A673 (cell line): ENCODE measurements at regions not wholly inside any gene's neighbourhood (a gene's known extent, or its start where the extent isn't known, plus 50 kb on each side); places are given as distances from the start of the nearest gene placed in this dataset.

Source experiments
- BruUV-seq: library from RNA; stranded (reverse); fragments of 400-500 nt; replicated peaks from 2 replicates; lab custom pipeline; 2021; lab: Mats Ljungman, UMichigan
- CTCF ChIA-PET: fragments of 300-600 bp; sonication (Branson Sonifier 250); formaldehyde crosslinking; loops from one replicate; lab custom pipeline; 2022; ENCODE audit warnings: antibody characterized with exemption; lab: Charles Lee
- POLR2A ChIA-PET: fragments of 300-600 bp; sonication (Branson Sonifier 250); formaldehyde crosslinking; loops from one replicate; lab custom pipeline; 2022; ENCODE audit warnings: antibody characterized with exemption; ENCODE audit not compliant: low non-redundant PET; lab: Charles Lee
- DNase-seq: peaks from one replicate; pipeline ENCODE4 v3.0.0-alpha.2; 2015; ENCODE audit warnings: low spot score
- H3K27ac ChIP-seq: fragments of 200-600 bp; sonication (generic); 2 replicates; pipeline ENCODE4 v1.5.1; 2016; ENCODE audit warnings: mixed run types, low read depth, mild to moderate bottlenecking, mixed read lengths, antibody characterized with exemption, low read length; ENCODE audit not compliant: poor library complexity, severe bottlenecking
- H3K27me3 ChIP-seq: fragments of 200-600 bp; sonication (generic); replicated peaks from 2 replicates; pipeline ENCODE4 v1.6.1; 2017; ENCODE audit warnings: mixed run types, low read depth, mild to moderate bottlenecking, mixed read lengths, antibody characterized with exemption, low read length; ENCODE audit not compliant: insufficient read depth, poor library complexity
- H3K36me3 ChIP-seq: fragments of 200-600 bp; sonication (generic); 2 replicates; pipeline ENCODE4 v1.6.1; 2016; ENCODE audit warnings: mixed run types, mild to moderate bottlenecking, mixed read lengths, antibody characterized with exemption, low read length; ENCODE audit not compliant: insufficient read depth, poor library complexity, severe bottlenecking
- H3K4me1 ChIP-seq: fragments of 200-600 bp; sonication (generic); 2 replicates; pipeline ENCODE4 v1.6.1; 2017; ENCODE audit warnings: mixed run types, mild to moderate bottlenecking, mixed read lengths, antibody characterized with exemption, low read length; ENCODE audit not compliant: insufficient read depth, poor library complexity, severe bottlenecking
- H3K4me3 ChIP-seq: fragments of 200-600 bp; sonication (generic); 2 replicates; pipeline ENCODE4 v1.5.1; 2016; ENCODE audit warnings: low read depth, mixed run types, mild to moderate bottlenecking, mixed read lengths, low read length; ENCODE audit not compliant: poor library complexity, severe bottlenecking
- H3K9me3 ChIP-seq: fragments of 200-600 bp; sonication (generic); 2 replicates; pipeline ENCODE4 v1.6.1; 2016; ENCODE audit warnings: mixed run types, low read depth, mild to moderate bottlenecking, mixed read lengths, antibody characterized with exemption, low read length; ENCODE audit not compliant: poor library complexity, severe bottlenecking
- EZH2 ChIP-seq: fragments of 200-600 bp; sonication (generic); IDR thresholded peaks from 2 replicates; pipeline ENCODE4 v1.6.1; 2017; ENCODE audit warnings: borderline replicate concordance, low read depth, mild to moderate bottlenecking, mixed read lengths, antibody characterized with exemption, low read length; ENCODE audit not compliant: poor library complexity, severe bottlenecking
- intact Hi-C: fragments of 100-400 bp; cut with micrococcal nuclease; formaldehyde crosslinking; loops from one replicate; pipeline ENCODE4 v1.10.0; 2022; ENCODE audit not compliant: unreplicated experiment
- TF ChIP-seq, protein P1 (sequence below): fragments of 300-800, 200-600 bp; sonication (generic); conservative IDR thresholded peaks from 2 replicates; pipeline ENCODE4 v1.5.1; 2017; ENCODE audit warnings: low read depth, mild to moderate bottlenecking, antibody characterized with exemption, low read length, moderate library complexity, mixed read lengths

DNA sequence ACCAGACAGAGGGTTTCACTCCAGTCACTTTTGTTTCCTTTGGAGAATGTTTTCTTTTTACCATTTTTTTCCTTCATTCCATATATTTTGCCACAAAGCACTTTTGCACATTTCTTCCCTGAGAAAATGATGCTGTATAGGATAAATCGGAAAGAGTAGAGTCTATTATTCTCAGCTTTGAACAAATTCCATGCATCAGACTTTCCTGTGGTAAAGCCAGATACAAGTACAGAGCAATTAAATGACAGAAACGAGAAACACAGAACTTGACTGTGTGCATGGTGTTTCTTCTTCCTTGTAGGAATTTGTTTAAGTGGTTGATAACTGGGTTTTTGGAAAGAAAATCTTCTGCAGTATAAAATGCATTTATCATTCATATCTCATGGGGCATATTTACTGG, 107.4 kb upstream of the CSNK1A1L start:
- Histone ChIP-seq H3K27ac (no peak overlapping the region), H3K4me1 (peaks cover 5% of the 10 kb centered on the region), H3K9me3 (no peaks in the 10 kb centered on the region), H3K36me3 (no peaks in the 10 kb centered on the region), H3K4me3 (no peak overlapping the region), H3K27me3 (no peaks in the 10 kb centered on the region)
- POLR2A ChIA-PET: no interaction called here
- TF ChIP-seq, protein P1, sequence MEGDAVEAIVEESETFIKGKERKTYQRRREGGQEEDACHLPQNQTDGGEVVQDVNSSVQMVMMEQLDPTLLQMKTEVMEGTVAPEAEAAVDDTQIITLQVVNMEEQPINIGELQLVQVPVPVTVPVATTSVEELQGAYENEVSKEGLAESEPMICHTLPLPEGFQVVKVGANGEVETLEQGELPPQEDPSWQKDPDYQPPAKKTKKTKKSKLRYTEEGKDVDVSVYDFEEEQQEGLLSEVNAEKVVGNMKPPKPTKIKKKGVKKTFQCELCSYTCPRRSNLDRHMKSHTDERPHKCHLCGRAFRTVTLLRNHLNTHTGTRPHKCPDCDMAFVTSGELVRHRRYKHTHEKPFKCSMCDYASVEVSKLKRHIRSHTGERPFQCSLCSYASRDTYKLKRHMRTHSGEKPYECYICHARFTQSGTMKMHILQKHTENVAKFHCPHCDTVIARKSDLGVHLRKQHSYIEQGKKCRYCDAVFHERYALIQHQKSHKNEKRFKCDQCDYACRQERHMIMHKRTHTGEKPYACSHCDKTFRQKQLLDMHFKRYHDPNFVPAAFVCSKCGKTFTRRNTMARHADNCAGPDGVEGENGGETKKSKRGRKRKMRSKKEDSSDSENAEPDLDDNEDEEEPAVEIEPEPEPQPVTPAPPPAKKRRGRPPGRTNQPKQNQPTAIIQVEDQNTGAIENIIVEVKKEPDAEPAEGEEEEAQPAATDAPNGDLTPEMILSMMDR: no peak
- TF ChIP-seq EZH2: no peak
- intact Hi-C loops: no loop called here
- no TSS peak for BruUV-seq
- no peak for DNase-seq
- CTCF ChIA-PET: no interaction called here

- Histone ChIP-seq H3K4me3 (no peak overlapping the region), H3K27me3 (no peaks in the 10 kb centered on the region), H3K9me3 (no peaks in the 10 kb centered on the region), H3K36me3 (no peaks in the 10 kb centered on the region), H3K27ac (no peak overlapping the region), H3K4me1 (peaks cover 5% of the 10 kb centered on the region)
- POLR2A ChIA-PET: no interaction called here
- no TSS peak for BruUV-seq
- intact Hi-C loops: no loop called here
- CTCF ChIA-PET: no interaction called here
- TF ChIP-seq EZH2: no peak
- TF ChIP-seq, protein P1: no peak
- DNase-seq: no peak
These were observed 106.0 kb upstream of the CSNK1A1L start for GRCh38 chr13:37211487-37211886.

DNA sequence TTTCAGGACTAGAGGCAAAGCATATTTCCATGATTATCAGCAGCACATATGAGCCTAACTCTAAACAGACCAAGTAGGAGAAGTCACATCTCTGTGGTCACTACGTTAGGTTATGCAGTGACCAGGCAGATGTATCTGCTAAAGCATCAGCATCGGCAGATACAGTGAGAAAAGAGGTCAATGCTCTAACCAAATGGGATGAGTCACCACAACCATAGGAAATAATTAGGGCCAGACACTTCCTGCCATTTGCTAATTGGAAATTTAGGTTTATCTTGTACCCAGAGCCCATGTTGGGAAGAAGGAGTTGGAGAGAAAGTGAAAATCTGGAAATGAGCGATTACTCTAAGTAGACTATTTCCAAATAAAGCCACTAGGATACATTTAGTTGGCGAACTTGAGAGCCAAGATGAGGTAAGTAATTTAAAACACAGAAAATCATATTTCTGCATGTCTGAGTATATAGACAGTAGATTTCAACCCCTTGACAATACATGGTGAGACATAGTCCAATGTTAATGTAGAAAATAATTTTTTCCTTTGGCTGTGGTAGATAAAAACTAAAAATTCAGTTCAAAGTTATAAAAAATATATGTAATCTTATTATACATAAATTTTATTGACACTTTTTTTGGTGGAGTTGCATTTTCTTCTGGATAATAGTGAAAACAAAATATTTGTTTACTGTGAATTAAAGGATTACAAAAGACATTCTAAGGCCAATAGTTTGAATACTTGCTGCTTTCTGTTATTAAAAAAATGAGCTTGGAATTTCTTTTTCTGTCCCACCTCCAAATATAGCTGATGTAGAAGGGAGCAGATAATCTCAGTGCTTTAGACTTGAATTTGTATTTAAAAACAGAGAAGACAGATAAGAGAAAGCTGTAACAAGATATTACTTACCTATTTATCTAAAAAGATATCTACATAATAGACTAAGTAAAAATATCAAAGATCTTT, 104.4 kb upstream of the CSNK1A1L start:
- Histone ChIP-seq H3K36me3 (no peaks in the 10 kb centered on the region), H3K27me3 (no peaks in the 10 kb centered on the region), H3K27ac (no peak overlapping the region), H3K4me3 (no peak overlapping the region), H3K4me1 (peaks cover 5% of the 10 kb centered on the region), H3K9me3 (no peaks in the 10 kb centered on the region)
- BruUV-seq: no TSS peak
- CTCF ChIA-PET: no interaction called here
- POLR2A ChIA-PET: interaction anchor here (0.6 kb wide), 1 partner anchor 19 kb away, joined by 3 read pairs; no protein-coding TSS in a partner anchor
- intact Hi-C loops: no loop called here
- no peak for TF ChIP-seq EZH2
- TF ChIP-seq, protein P1: no peak
- DNase-seq: peak; percentile 70
